LNCaP clone FGC (cell line): ENCODE measurements at regions not wholly inside any gene's neighbourhood (a gene's known extent, or its start where the extent isn't known, plus 50 kb on each side); places are given as distances from the start of the nearest gene placed in this dataset.

Experiments
- DNase-seq: peaks from one replicate; pipeline ENCODE4 v3.0.0-alpha.2; 2011; ENCODE audit warnings: low read depth
- H3K4me3 ChIP-seq: 2 replicates; pipeline ENCODE4 v1.5.1; 2011; ENCODE audit warnings: mild to moderate bottlenecking, low read depth, low read length, control low read depth
- TF ChIP-seq, protein P1 (sequence below): IDR thresholded peaks from 2 replicates; pipeline ENCODE4 v1.5.1; 2012; ENCODE audit warnings: mild to moderate bottlenecking; ENCODE audit not compliant: control insufficient read depth, insufficient read depth; ENCODE audit errors: extremely low read depth

DNA sequence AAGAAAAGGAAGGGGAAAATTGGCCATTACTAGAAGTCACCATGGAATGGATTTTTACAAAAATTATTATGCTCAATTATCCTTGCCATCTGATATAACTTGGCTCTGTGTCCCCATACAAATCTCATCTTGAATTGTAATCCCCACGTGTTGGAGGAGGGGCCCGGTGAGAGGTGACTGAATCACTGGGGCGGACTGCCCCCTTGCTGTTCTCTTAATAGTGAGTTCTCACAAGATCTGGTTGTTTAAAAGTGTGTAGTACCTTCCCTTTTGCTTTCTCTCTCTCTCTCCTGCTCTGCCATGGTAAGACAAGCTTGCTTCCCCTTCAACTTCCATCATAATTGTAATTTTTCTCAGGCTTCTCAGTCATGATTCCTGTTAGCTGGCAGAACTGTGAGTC, 1023.6 kb downstream of the XPNPEP1 start:
- TF ChIP-seq, protein P1, sequence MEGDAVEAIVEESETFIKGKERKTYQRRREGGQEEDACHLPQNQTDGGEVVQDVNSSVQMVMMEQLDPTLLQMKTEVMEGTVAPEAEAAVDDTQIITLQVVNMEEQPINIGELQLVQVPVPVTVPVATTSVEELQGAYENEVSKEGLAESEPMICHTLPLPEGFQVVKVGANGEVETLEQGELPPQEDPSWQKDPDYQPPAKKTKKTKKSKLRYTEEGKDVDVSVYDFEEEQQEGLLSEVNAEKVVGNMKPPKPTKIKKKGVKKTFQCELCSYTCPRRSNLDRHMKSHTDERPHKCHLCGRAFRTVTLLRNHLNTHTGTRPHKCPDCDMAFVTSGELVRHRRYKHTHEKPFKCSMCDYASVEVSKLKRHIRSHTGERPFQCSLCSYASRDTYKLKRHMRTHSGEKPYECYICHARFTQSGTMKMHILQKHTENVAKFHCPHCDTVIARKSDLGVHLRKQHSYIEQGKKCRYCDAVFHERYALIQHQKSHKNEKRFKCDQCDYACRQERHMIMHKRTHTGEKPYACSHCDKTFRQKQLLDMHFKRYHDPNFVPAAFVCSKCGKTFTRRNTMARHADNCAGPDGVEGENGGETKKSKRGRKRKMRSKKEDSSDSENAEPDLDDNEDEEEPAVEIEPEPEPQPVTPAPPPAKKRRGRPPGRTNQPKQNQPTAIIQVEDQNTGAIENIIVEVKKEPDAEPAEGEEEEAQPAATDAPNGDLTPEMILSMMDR = no peak
- H3K4me3 ChIP-seq = no peak overlapping the region
- no peak for DNase-seq

GRCh38 chr10:108894402-108895301, 1028.7 kb downstream of the XPNPEP1 start:
- no peak overlapping the region for H3K4me3 ChIP-seq
- TF ChIP-seq, protein P1 = no peak
- DNase-seq = no peak

- no peak for DNase-seq
- no peak overlapping the region for H3K4me3 ChIP-seq
- TF ChIP-seq, protein P1 = no peak
Measured at GRCh38 chr10:108877095-108877561, 1046.2 kb downstream of the XPNPEP1 start.

GRCh38 chr10:108872854-108873253, 1050.5 kb downstream of the XPNPEP1 start:
- DNase-seq = no peak
- TF ChIP-seq, protein P1 = no peak
- H3K4me3 ChIP-seq = no peak overlapping the region

GRCh38 chr10:108868881-108869280, 1054.4 kb downstream of the XPNPEP1 start:
- TF ChIP-seq, protein P1 = no peak
- no peak overlapping the region for H3K4me3 ChIP-seq
- no peak for DNase-seq

GRCh38 chr10:108862676-108863350, 1060.5 kb downstream of the XPNPEP1 start:
- TF ChIP-seq, protein P1 = no peak
- no peak for DNase-seq

More at GRCh38 chr10:108862676-108863350, 1060.5 kb downstream of the XPNPEP1 start:
- H3K4me3 ChIP-seq = no peak overlapping the region
